ENCODE measurements at regions not wholly inside any gene's neighbourhood (a gene's known extent, or its start where the extent isn't known, plus 50 kb on each side); places are given as distances from the start of the nearest gene placed in this dataset.
"Not testable (repeated sequence)": the region's sequence is repeated elsewhere in the genome, so short reads cannot be mapped to it uniquely, and the experiment has no call there.

DNA sequence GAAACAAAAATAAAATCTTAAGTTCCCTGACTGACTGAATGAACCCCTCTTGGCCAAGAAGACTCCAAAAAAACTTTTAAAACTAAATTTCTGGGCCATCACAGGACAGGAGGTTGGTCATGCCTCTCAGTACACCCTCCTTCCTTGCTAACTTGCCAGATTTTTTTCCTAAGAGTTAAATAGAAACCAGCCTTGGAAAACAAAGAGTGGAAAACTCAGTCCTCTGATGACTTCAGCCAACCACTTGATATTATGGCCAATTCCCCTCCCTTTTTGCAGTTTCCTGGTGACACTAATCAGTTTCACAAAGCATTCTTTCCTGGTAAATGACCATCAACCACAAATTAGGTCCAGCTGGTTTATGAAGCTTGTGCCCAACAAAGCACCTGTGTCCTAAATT is 134.8 kb downstream of the ZNF648 start:
- H3K4me3 ChIP-seq (ENCODE audit: low read depth in 1 of 3, low read length in 3 of 3): no peak overlapping the region
- H3K9ac ChIP-seq (ENCODE audit: low read depth in 1 of 2, low read length in 2 of 2): no peak overlapping the region
- TF ChIP-seq, protein P1, sequence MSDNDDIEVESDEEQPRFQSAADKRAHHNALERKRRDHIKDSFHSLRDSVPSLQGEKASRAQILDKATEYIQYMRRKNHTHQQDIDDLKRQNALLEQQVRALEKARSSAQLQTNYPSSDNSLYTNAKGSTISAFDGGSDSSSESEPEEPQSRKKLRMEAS (IDR thresholded peaks at IDR 0.05): no peak
- TF ChIP-seq HNF4G (IDR thresholded peaks at IDR 0.05): no peak
- TF ChIP-seq RAD21 (IDR thresholded peaks at IDR 0.05): no peak
- H3K4me1 ChIP-seq (ENCODE audit: control insufficient read depth in 4 of 4, insufficient read depth in 4 of 4, low read length in 3 of 4): no peaks in the 10 kb centered on the region
- H3K9me3 ChIP-seq (ENCODE audit: control insufficient read depth in 4 of 4, low read length in 3 of 4): peaks cover 0 to 3% (median 0%) of the 10 kb centered on the region in 4 donors
- H3K27ac ChIP-seq (ENCODE audit: low read depth in 1 of 2, low read length in 2 of 2): no peak overlapping the region
- no peak for DNase-seq (ENCODE audit: low spot score)
- H3K27me3 ChIP-seq (ENCODE audit: control insufficient read depth in 4 of 4, insufficient read depth in 4 of 4, low read length in 3 of 4): peaks cover 0 to 7% (median 0%) of the 10 kb centered on the region in 4 donors
- H3K36me3 ChIP-seq (ENCODE audit: control insufficient read depth in 4 of 4, insufficient read depth in 3 of 4, low read depth in 1 of 4, low read length in 3 of 4): no peaks in the 10 kb centered on the region

- not testable (repeated sequence) for H3K27me3 ChIP-seq (ENCODE audit: control insufficient read depth in 4 of 4, insufficient read depth in 4 of 4, low read length in 3 of 4); H3K9ac ChIP-seq (ENCODE audit: low read depth in 1 of 2, low read length in 2 of 2); H3K36me3 ChIP-seq (ENCODE audit: control insufficient read depth in 4 of 4, insufficient read depth in 3 of 4, low read depth in 1 of 4, low read length in 3 of 4); H3K9me3 ChIP-seq (ENCODE audit: control insufficient read depth in 4 of 4, low read length in 3 of 4); H3K4me1 ChIP-seq (ENCODE audit: control insufficient read depth in 4 of 4, insufficient read depth in 4 of 4, low read length in 3 of 4); DNase-seq (ENCODE audit: low spot score); H3K27ac ChIP-seq (ENCODE audit: low read depth in 1 of 2, low read length in 2 of 2); H3K4me3 ChIP-seq (ENCODE audit: low read depth in 1 of 3, low read length in 3 of 3)
- 87% methylated on average over 2 of the region's 2 CpGs for WGBS
Observed at GRCh38 chr1:181924034-181924433, 137.5 kb downstream of the ZNF648 start.

DNA sequence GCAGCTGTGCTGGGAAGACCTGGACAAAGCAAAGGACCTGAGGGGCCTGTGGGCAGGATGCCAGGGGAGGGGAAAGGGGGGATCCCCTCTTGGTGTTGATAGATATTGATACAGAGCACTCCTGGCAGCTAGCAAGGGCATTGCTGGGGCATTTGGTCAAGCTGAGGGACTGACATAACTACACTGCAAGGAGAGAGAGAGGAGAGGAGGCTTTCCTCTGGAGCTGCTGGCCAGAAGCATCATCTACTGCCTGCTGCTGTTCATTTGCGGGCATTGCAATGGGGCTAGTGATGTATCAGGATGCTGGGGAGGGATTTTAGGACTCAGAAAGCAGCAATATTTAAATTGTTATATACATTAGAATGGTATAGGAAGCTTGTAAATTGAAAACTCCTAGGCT is 142.0 kb downstream of the ZNF648 start:
- Histone ChIP-seq H3K4me3 (ENCODE audit: low read depth in 1 of 3, low read length in 3 of 3) (no peak overlapping the region), H3K9me3 (ENCODE audit: control insufficient read depth in 4 of 4, low read length in 3 of 4) (no peaks in the 10 kb centered on the region), H3K4me1 (ENCODE audit: control insufficient read depth in 4 of 4, insufficient read depth in 4 of 4, low read length in 3 of 4) (no peaks in the 10 kb centered on the region), H3K9ac (ENCODE audit: low read depth in 1 of 2, low read length in 2 of 2) (no peak overlapping the region), H3K36me3 (ENCODE audit: control insufficient read depth in 4 of 4, insufficient read depth in 3 of 4, low read depth in 1 of 4, low read length in 3 of 4) (no peaks in the 10 kb centered on the region), H3K27me3 (ENCODE audit: control insufficient read depth in 4 of 4, insufficient read depth in 4 of 4, low read length in 3 of 4) (peaks cover 0 to 3% (median 0%) of the 10 kb centered on the region in 4 donors), H3K27ac (ENCODE audit: low read depth in 1 of 2, low read length in 2 of 2) (no peak overlapping the region)
- DNase-seq (ENCODE audit: low spot score): no peak
- WGBS: 82% methylated on average over 1 of the region's 1 CpG
- TF ChIP-seq TAF1 (conservative IDR thresholded peaks at IDR 0.05): no peak

DNA sequence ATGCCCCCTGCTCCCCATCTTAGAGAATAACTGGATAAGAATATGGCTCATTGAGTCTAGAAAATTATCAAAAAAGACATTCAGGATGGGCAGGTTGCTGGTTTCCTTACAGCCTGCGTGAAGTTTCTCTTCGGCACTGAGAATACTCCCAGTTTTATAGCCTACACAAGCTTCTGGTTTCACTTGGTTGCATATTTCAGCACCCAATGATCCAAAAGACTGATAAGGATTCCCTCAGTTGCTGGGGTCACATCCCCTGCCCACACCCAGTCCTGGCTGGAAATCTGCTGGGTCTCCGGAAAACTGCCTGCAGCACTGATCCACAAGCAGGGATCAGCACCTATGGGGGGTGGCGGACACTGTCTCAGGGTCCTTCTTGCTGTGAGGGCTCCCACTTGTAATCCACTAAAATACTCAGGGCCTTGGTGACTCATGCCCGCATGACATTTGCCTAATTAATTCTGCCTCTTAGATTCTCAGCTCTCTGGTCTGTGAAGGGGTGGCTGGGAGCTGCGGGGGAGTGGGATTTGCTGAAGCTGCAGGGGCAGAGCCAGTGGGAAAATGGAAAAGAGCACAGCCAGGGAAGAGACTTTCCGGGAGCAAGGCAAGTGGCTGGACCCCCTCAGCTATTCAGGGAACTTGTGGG is 142.5 kb downstream of the ZNF648 start:
- 64% methylated on average over 7 of the region's 7 CpGs for WGBS
- Histone ChIP-seq H3K27me3 (ENCODE audit: control insufficient read depth in 4 of 4, insufficient read depth in 4 of 4, low read length in 3 of 4) (peaks cover 0 to 3% (median 0%) of the 10 kb centered on the region in 4 donors), H3K36me3 (ENCODE audit: control insufficient read depth in 4 of 4, insufficient read depth in 3 of 4, low read depth in 1 of 4, low read length in 3 of 4) (no peaks in the 10 kb centered on the region), H3K4me3 (ENCODE audit: low read depth in 1 of 3, low read length in 3 of 3) (no peak overlapping the region), H3K27ac (ENCODE audit: low read depth in 1 of 2, low read length in 2 of 2) (no peak overlapping the region), H3K9me3 (ENCODE audit: control insufficient read depth in 4 of 4, low read length in 3 of 4) (no peaks in the 10 kb centered on the region), H3K9ac (ENCODE audit: low read depth in 1 of 2, low read length in 2 of 2) (no peak overlapping the region), H3K4me1 (ENCODE audit: control insufficient read depth in 4 of 4, insufficient read depth in 4 of 4, low read length in 3 of 4) (no peaks in the 10 kb centered on the region)
- TF ChIP-seq TAF1 (conservative IDR thresholded peaks at IDR 0.05): no peak
- no peak for TF ChIP-seq RAD21 (IDR thresholded peaks at IDR 0.05)
- DNase-seq (ENCODE audit: low spot score): no peak

- H3K27ac ChIP-seq (ENCODE audit: low read depth in 1 of 2, low read length in 2 of 2): no peak overlapping the region
- TF ChIP-seq, protein P2, sequence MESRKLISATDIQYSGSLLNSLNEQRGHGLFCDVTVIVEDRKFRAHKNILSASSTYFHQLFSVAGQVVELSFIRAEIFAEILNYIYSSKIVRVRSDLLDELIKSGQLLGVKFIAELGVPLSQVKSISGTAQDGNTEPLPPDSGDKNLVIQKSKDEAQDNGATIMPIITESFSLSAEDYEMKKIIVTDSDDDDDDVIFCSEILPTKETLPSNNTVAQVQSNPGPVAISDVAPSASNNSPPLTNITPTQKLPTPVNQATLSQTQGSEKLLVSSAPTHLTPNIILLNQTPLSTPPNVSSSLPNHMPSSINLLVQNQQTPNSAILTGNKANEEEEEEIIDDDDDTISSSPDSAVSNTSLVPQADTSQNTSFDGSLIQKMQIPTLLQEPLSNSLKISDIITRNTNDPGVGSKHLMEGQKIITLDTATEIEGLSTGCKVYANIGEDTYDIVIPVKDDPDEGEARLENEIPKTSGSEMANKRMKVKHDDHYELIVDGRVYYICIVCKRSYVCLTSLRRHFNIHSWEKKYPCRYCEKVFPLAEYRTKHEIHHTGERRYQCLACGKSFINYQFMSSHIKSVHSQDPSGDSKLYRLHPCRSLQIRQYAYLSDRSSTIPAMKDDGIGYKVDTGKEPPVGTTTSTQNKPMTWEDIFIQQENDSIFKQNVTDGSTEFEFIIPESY (IDR thresholded peaks at IDR 0.05): no peak
- TF ChIP-seq, protein P3, sequence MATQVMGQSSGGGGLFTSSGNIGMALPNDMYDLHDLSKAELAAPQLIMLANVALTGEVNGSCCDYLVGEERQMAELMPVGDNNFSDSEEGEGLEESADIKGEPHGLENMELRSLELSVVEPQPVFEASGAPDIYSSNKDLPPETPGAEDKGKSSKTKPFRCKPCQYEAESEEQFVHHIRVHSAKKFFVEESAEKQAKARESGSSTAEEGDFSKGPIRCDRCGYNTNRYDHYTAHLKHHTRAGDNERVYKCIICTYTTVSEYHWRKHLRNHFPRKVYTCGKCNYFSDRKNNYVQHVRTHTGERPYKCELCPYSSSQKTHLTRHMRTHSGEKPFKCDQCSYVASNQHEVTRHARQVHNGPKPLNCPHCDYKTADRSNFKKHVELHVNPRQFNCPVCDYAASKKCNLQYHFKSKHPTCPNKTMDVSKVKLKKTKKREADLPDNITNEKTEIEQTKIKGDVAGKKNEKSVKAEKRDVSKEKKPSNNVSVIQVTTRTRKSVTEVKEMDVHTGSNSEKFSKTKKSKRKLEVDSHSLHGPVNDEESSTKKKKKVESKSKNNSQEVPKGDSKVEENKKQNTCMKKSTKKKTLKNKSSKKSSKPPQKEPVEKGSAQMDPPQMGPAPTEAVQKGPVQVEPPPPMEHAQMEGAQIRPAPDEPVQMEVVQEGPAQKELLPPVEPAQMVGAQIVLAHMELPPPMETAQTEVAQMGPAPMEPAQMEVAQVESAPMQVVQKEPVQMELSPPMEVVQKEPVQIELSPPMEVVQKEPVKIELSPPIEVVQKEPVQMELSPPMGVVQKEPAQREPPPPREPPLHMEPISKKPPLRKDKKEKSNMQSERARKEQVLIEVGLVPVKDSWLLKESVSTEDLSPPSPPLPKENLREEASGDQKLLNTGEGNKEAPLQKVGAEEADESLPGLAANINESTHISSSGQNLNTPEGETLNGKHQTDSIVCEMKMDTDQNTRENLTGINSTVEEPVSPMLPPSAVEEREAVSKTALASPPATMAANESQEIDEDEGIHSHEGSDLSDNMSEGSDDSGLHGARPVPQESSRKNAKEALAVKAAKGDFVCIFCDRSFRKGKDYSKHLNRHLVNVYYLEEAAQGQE (IDR thresholded peaks at IDR 0.05): no peak
- TF ChIP-seq GABPA (IDR thresholded peaks at IDR 0.05 in 1 of 2, conservative IDR thresholded peaks at IDR 0.05 in 1 of 2): no peak
- TF ChIP-seq, protein P1 (IDR thresholded peaks at IDR 0.05): no peak
- no peak for TF ChIP-seq FOXA2 (IDR thresholded peaks at IDR 0.05)
- no peak for TF ChIP-seq ATF3 (IDR thresholded peaks at IDR 0.05)
- no peak for TF ChIP-seq FOXA1 (IDR thresholded peaks at IDR 0.05)
- TF ChIP-seq HNF4A (conservative IDR thresholded peaks at IDR 0.05): no peak
Observed at GRCh38 chr1:181911715-181912114, 149.8 kb downstream of the ZNF648 start.

More at GRCh38 chr1:181911715-181912114, 149.8 kb downstream of the ZNF648 start:
- no peak overlapping the region for H3K4me3 ChIP-seq (ENCODE audit: low read depth in 1 of 3, low read length in 3 of 3)
- no peaks in the 10 kb centered on the region for H3K9me3 ChIP-seq (ENCODE audit: control insufficient read depth in 4 of 4, low read length in 3 of 4)
- WGBS: 74% methylated on average over 1 of the region's 1 CpG
- no peaks in the 10 kb centered on the region for H3K4me1 ChIP-seq (ENCODE audit: control insufficient read depth in 4 of 4, insufficient read depth in 4 of 4, low read length in 3 of 4)
- no peaks in the 10 kb centered on the region for H3K36me3 ChIP-seq (ENCODE audit: control insufficient read depth in 4 of 4, insufficient read depth in 3 of 4, low read depth in 1 of 4, low read length in 3 of 4)
- no peak overlapping the region for H3K9ac ChIP-seq (ENCODE audit: low read depth in 1 of 2, low read length in 2 of 2)
- peaks cover 0 to 7% (median 0%) of the 10 kb centered on the region in 4 donors for H3K27me3 ChIP-seq (ENCODE audit: control insufficient read depth in 4 of 4, insufficient read depth in 4 of 4, low read length in 3 of 4)
- DNase-seq (ENCODE audit: low spot score): no peak

Data from liver (tissue), 7 donors.